ENCODE measurements at regions not wholly inside any gene's neighbourhood (a gene's known extent, or its start where the extent isn't known, plus 50 kb on each side); places are given as distances from the start of the nearest gene placed in this dataset.
A peak's percentile ranks its signal among the peaks of the same experiment; 100 is the strongest.

GRCh38 chr19:28037186-28037585 lies 1175.8 kb downstream of the UQCRFS1 start:
- POLR2A ChIA-PET: no interaction called here
- peaks cover 9% of the 10 kb centered on the region; the same call in 1 of the 3 replicates for H3K9me3 ChIP-seq
- no peak overlapping the region for H3K4me2 ChIP-seq
- TF ChIP-seq PHF8 (IDR thresholded peaks at IDR 0.05; ENCODE audit: borderline replicate concordance, low read depth) (no peak), GATA3 (IDR thresholded peaks at IDR 0.05; ENCODE audit: borderline replicate concordance) (no peak), ZFP36 (IDR thresholded peaks at IDR 0.05; ENCODE audit: borderline replicate concordance, partially characterized antibody) (no peak), MAZ (IDR thresholded peaks at IDR 0.05; ENCODE audit: borderline replicate concordance, low read depth, low read length) (no peak), USF2 (IDR thresholded peaks at IDR 0.05) (no peak), TP53 (CRISPR knock-in tag; IDR thresholded peaks at IDR 0.05) (no peak), MAFK (IDR thresholded peaks at IDR 0.05; ENCODE audit: partially characterized antibody) (no peak), JUN (IDR thresholded peaks at IDR 0.05) (no peak), ZC3H11A (IDR thresholded peaks at IDR 0.05) (no peak), BHLHE40 (IDR thresholded peaks at IDR 0.05; ENCODE audit: low read depth, low read length) (no peak), MYC (IDR thresholded peaks at IDR 0.05; ENCODE audit: borderline replicate concordance, low read length) (no peak), HOXA7 (CRISPR knock-in tag; IDR thresholded peaks at IDR 0.05) (no peak), CTCF (IDR thresholded peaks at IDR 0.05) (no peak), EHMT2 (IDR thresholded peaks at IDR 0.05; ENCODE audit: low read depth) (no peak), KDM5A (IDR thresholded peaks at IDR 0.05) (no peak), E2F6 (IDR thresholded peaks at IDR 0.05; ENCODE audit: borderline replicate concordance, low read depth) (no peak), EP300 (IDR thresholded peaks at IDR 0.05) (no peak), ZNF302 (CRISPR knock-in tag; IDR thresholded peaks at IDR 0.05) (no peak), CHD2 (IDR thresholded peaks at IDR 0.05; ENCODE audit: low read length, partially characterized antibody) (no peak), RFX5 (IDR thresholded peaks at IDR 0.05) (no peak)
- H3K4me3 ChIP-seq: no peak overlapping the region
- DNase-seq (ENCODE audit: low read depth in 1 of 2, low spot score in 1 of 2): no peak
- FAIRE-seq: peak; percentile 82
- no peaks in the 10 kb centered on the region for H3K4me1 ChIP-seq
- CTCF ChIA-PET: no interaction called here
- WGBS (ENCODE audit: missing lambda C conversion rate): under 1% methylated on average over 4 of the region's 4 CpGs
- no peak overlapping the region for H3K27ac ChIP-seq
- ATAC-seq: no peak

- ChIA-PET CTCF (no interaction called here), POLR2A (no interaction called here)
- no peak for TF ChIP-seq ESRRA (IDR thresholded peaks at IDR 0.05; ENCODE audit: borderline replicate concordance, low read length)
- TF ChIP-seq ZC3H11A (IDR thresholded peaks at IDR 0.05): no peak
- no peak for TF ChIP-seq FOXS1 (CRISPR knock-in tag; IDR thresholded peaks at IDR 0.05)
- TF ChIP-seq JUN (IDR thresholded peaks at IDR 0.05): no peak
- no peak for TF ChIP-seq KDM1A (IDR thresholded peaks at IDR 0.05; ENCODE audit: low read depth)
- TF ChIP-seq BHLHE40 (IDR thresholded peaks at IDR 0.05; ENCODE audit: low read depth, low read length): no peak
- no peak for TF ChIP-seq HMGXB4 (CRISPR knock-in tag; IDR thresholded peaks at IDR 0.05; ENCODE audit: borderline replicate concordance)
- TF ChIP-seq EHF (CRISPR knock-in tag; IDR thresholded peaks at IDR 0.05): no peak
- no peak for TF ChIP-seq MAFK (IDR thresholded peaks at IDR 0.05; ENCODE audit: partially characterized antibody)
- no peak overlapping the region for H3K4me3 ChIP-seq
- peak; percentile 59 for FAIRE-seq
- no peak overlapping the region for H3K27ac ChIP-seq
- H3K4me2 ChIP-seq: no peak overlapping the region
- H3K4me1 ChIP-seq: no peaks in the 10 kb centered on the region
- peaks cover 9% of the 10 kb centered on the region; the same call in 1 of the 3 replicates for H3K9me3 ChIP-seq
- WGBS (ENCODE audit: missing lambda C conversion rate): 2% methylated on average over 1 of the region's 1 CpG
- no peak for ATAC-seq
- DNase-seq (ENCODE audit: low read depth in 1 of 2, low spot score in 1 of 2): no peak
Measured at GRCh38 chr19:28036486-28036885, 1176.5 kb downstream of the UQCRFS1 start.

Data from A549 (cell line).